Keratinocyte (primary cell): ENCODE measurements at regions not wholly inside any gene's neighbourhood (a gene's known extent, or its start where the extent isn't known, plus 50 kb on each side); places are given as distances from the start of the nearest gene placed in this dataset.

ENCODE experiments used
- DNase-seq: peaks from one replicate; pipeline ENCODE4 v3.0.0-alpha.2; 2011; ENCODE audit warnings: low read depth, missing footprints, low spot score
- FAIRE-seq: peaks from 2 replicates; lab custom pipeline; 2011; peaks lifted over from hg19 to GRCh38; lab: Jason Lieb, UNC
- H2AFZ ChIP-seq: 2 replicates; pipeline ENCODE4 v1.6.0; 2012; ENCODE audit warnings: low read length, control low read depth, inconsistent platforms; ENCODE audit not compliant: control insufficient read depth
- H3K27ac ChIP-seq: 2 replicates; pipeline ENCODE4 v1.5.1; 2011; ENCODE audit warnings: low read length; ENCODE audit not compliant: control insufficient read depth, insufficient read depth
- H3K27me3 ChIP-seq: 3 replicates; pipeline ENCODE4 v1.6.0; 2011; ENCODE audit warnings: low read length; ENCODE audit not compliant: control insufficient read depth, insufficient read depth; ENCODE audit errors: extremely low read depth
- H3K36me3 ChIP-seq, 2 experiments: 2 replicates in 1 of 2; 3 replicates in 1 of 2; pipeline ENCODE4 v1.5.1; 2011; ENCODE audit warnings: low read length in 2 of 2, mild to moderate bottlenecking in 1 of 2; ENCODE audit not compliant: control insufficient read depth in 2 of 2, insufficient read depth in 2 of 2; ENCODE audit errors: extremely low read depth in 1 of 2
- H3K4me1 ChIP-seq: 3 replicates; pipeline ENCODE4 v1.5.1; 2011; ENCODE audit warnings: low read length; ENCODE audit not compliant: control insufficient read depth, insufficient read depth; ENCODE audit errors: extremely low read depth
- H3K4me2 ChIP-seq: 3 replicates; pipeline ENCODE4 v1.6.0; 2011; ENCODE audit warnings: low read depth, low read length; ENCODE audit not compliant: control insufficient read depth, insufficient read depth; ENCODE audit errors: extremely low read depth
- H3K4me3 ChIP-seq, 3 experiments: fragments of 200-600 bp in 1 of 3; sonication (generic) in 1 of 3; 2 replicates in 2 of 3; 3 replicates in 1 of 3; pipeline ENCODE4 v1.5.1; 2011 to 2016; ENCODE audit warnings: low read length in 3 of 3, mild to moderate bottlenecking in 3 of 3, control low read depth in 2 of 3, inconsistent platforms in 1 of 3, low read depth in 1 of 3, mixed read lengths in 1 of 3, mixed run types in 1 of 3, moderate library complexity in 1 of 3; ENCODE audit not compliant: control insufficient read depth in 2 of 3, insufficient read depth in 2 of 3; ENCODE audit errors: extremely low read depth in 1 of 3
- H3K79me2 ChIP-seq: 2 replicates; pipeline ENCODE4 v1.6.0; 2012; ENCODE audit warnings: low read length; ENCODE audit not compliant: control insufficient read depth, insufficient read depth
- H3K9ac ChIP-seq: 3 replicates; pipeline ENCODE4 v1.6.0; 2011; ENCODE audit warnings: low read length; ENCODE audit not compliant: control insufficient read depth, insufficient read depth; ENCODE audit errors: extremely low read depth
- H3K9me1 ChIP-seq: 3 replicates; pipeline ENCODE4 v1.6.0; 2011; ENCODE audit warnings: low read length; ENCODE audit not compliant: control insufficient read depth, insufficient read depth; ENCODE audit errors: extremely low read depth
- H3K9me3 ChIP-seq: 2 replicates; pipeline ENCODE4 v1.5.1; 2012; ENCODE audit warnings: low read depth, low read length; ENCODE audit not compliant: control insufficient read depth
- H4K20me1 ChIP-seq: 3 replicates; pipeline ENCODE4 v1.6.0; 2011; ENCODE audit warnings: low read length; ENCODE audit not compliant: control insufficient read depth, insufficient read depth; ENCODE audit errors: extremely low read depth
- CTCF ChIP-seq, 3 experiments: IDR thresholded peaks in 1 of 3; conservative IDR thresholded peaks in 1 of 3; optimal IDR thresholded peaks in 1 of 3; 2 replicates in 2 of 3; 3 replicates in 1 of 3; pipeline versions ENCODE3 to v1.5.1; 2011; ENCODE audit warnings: low read length in 3 of 3, mild to moderate bottlenecking in 3 of 3, moderate library complexity in 2 of 3, control low read depth in 1 of 3, inconsistent platforms in 1 of 3; ENCODE audit not compliant: insufficient read depth in 2 of 3; ENCODE audit errors: extremely low read depth in 1 of 3
- EZH2 ChIP-seq: IDR thresholded peaks from one replicate; pipeline ENCODE4 v1.6.1; 2012; ENCODE audit warnings: inconsistent platforms, mild to moderate bottlenecking, low read length, moderate library complexity
- dilution Hi-C: fragments of 300-500 bp; cut with MboI; formaldehyde crosslinking; loops from one replicate; pipeline ENCODE4 v1.7.0; 2020; ENCODE audit warnings: low sequenced_read_pairs; ENCODE audit not compliant: extremely low pct_ligation_motif_present

- H3K27ac ChIP-seq = no peak overlapping the region
- FAIRE-seq = no peak
Observed at GRCh38 chr11:116510166-116510565, 262.6 kb downstream of the BUD13 start.

GRCh38 chr11:116509551-116509950 is 263.2 kb downstream of the BUD13 start:
- no peak overlapping the region for H3K27ac ChIP-seq
- H3K27me3 ChIP-seq = peaks cover 5% of the 10 kb centered on the region
- no peak for FAIRE-seq

More at GRCh38 chr11:116510166-116510565, 262.6 kb downstream of the BUD13 start:
- Histone ChIP-seq H4K20me1 (no peaks in the 10 kb centered on the region), H3K9ac (no peak overlapping the region), H3K9me1 (no peaks in the 10 kb centered on the region), H3K27me3 (peaks cover 5% of the 10 kb centered on the region), H3K79me2 (no peaks in the 10 kb centered on the region), H2AFZ (no peak overlapping the region), H3K9me3 (no peaks in the 10 kb centered on the region), H3K36me3 (no peaks in the 10 kb centered on the region), H3K4me2 (no peak overlapping the region), H3K4me3 (no peak overlapping the region), H3K4me1 (no peaks in the 10 kb centered on the region)
- no peak for DNase-seq
- dilution Hi-C loops = no loop called here
- TF ChIP-seq EZH2 = no peak

More at GRCh38 chr11:116509551-116509950, 263.2 kb downstream of the BUD13 start:
- Histone ChIP-seq H3K9ac (no peak overlapping the region), H3K9me1 (no peaks in the 10 kb centered on the region), H3K36me3 (no peaks in the 10 kb centered on the region), H4K20me1 (no peaks in the 10 kb centered on the region), H3K4me2 (no peak overlapping the region), H3K79me2 (no peaks in the 10 kb centered on the region), H3K9me3 (no peaks in the 10 kb centered on the region), H3K4me1 (no peaks in the 10 kb centered on the region), H2AFZ (no peak overlapping the region), H3K4me3 (no peak overlapping the region)
- TF ChIP-seq CTCF (optimal IDR thresholded peaks at IDR 0.05 in 1 of 3, IDR thresholded peaks at IDR 0.05 in 1 of 3, conservative IDR thresholded peaks at IDR 0.05 in 1 of 3; ENCODE audit: extremely low read depth in 1 of 3, insufficient read depth in 2 of 3, low read length in 3 of 3) = no peak
- TF ChIP-seq EZH2 = no peak
- no peak for DNase-seq
- dilution Hi-C loops = no loop called here
